Progenitor cell of endocrine pancreas (in vitro differentiated cells): ENCODE measurements at regions not wholly inside any gene's neighbourhood (a gene's known extent, or its start where the extent isn't known, plus 50 kb on each side); places are given as distances from the start of the nearest gene placed in this dataset.

Source experiments
- DNase-seq: peaks from one replicate; pipeline ENCODE4 v3.0.0; 2021; ENCODE audit warnings: low spot score; ENCODE audit not compliant: unreplicated experiment
- H3K27ac Mint-ChIP-seq: 2 replicates; pipeline ENCODE4 v1.8.0; 2021; ENCODE audit warnings: mild to moderate bottlenecking, moderate library complexity, mixed read lengths
- H3K27me3 Mint-ChIP-seq: 2 replicates; pipeline ENCODE4 v1.8.0; 2021; ENCODE audit warnings: mixed read lengths
- H3K36me3 Mint-ChIP-seq: 2 replicates; pipeline ENCODE4 v1.8.0; 2022; ENCODE audit warnings: mixed read lengths; ENCODE audit not compliant: insufficient read depth
- H3K4me1 Mint-ChIP-seq: 2 replicates; pipeline ENCODE4 v1.8.0; 2021; ENCODE audit warnings: low read depth, mixed read lengths
- H3K4me3 Mint-ChIP-seq: 2 replicates; pipeline ENCODE4 v1.8.0; 2021; ENCODE audit warnings: low read depth, mild to moderate bottlenecking, moderate library complexity, mixed read lengths
- H3K9me3 Mint-ChIP-seq: 2 replicates; pipeline ENCODE4 v1.8.0; 2021; ENCODE audit warnings: low read depth, mixed read lengths
- CTCF ChIP-seq: fragments of 200-600 bp; sonication (generic); IDR thresholded peaks from one replicate; pipeline ENCODE4 v1.5.0; 2021; ENCODE audit warnings: antibody characterized with exemption, mild to moderate bottlenecking; ENCODE audit not compliant: unreplicated experiment

- Mint-ChIP-seq H3K27me3 (no peaks in the 10 kb centered on the region), H3K27ac (no peak overlapping the region), H3K4me1 (no peaks in the 10 kb centered on the region), H3K36me3 (no peaks in the 10 kb centered on the region), H3K9me3 (no peaks in the 10 kb centered on the region), H3K4me3 (no peak overlapping the region)
- no peak for TF ChIP-seq CTCF
- DNase-seq = no peak
Observed at GRCh38 chr4:165758086-165758485, 115.0 kb upstream of the TLL1 start.

GRCh38 chr4:165760182-165760581 lies 112.9 kb upstream of the TLL1 start:
- Mint-ChIP-seq H3K27me3 (no peaks in the 10 kb centered on the region), H3K36me3 (no peaks in the 10 kb centered on the region), H3K4me1 (no peaks in the 10 kb centered on the region), H3K27ac (no peak overlapping the region), H3K9me3 (no peaks in the 10 kb centered on the region), H3K4me3 (no peak overlapping the region)
- no peak for DNase-seq
- TF ChIP-seq CTCF = no peak

- Mint-ChIP-seq H3K4me1 (no peaks in the 10 kb centered on the region), H3K36me3 (no peaks in the 10 kb centered on the region), H3K4me3 (no peak overlapping the region), H3K27me3 (no peaks in the 10 kb centered on the region), H3K9me3 (no peaks in the 10 kb centered on the region), H3K27ac (no peak overlapping the region)
- no peak for DNase-seq
- TF ChIP-seq CTCF = no peak
Observed at GRCh38 chr4:165761963-165762362, 111.1 kb upstream of the TLL1 start.

- Mint-ChIP-seq H3K4me1 (no peaks in the 10 kb centered on the region), H3K4me3 (no peak overlapping the region), H3K27ac (no peak overlapping the region), H3K27me3 (no peaks in the 10 kb centered on the region), H3K9me3 (no peaks in the 10 kb centered on the region), H3K36me3 (no peaks in the 10 kb centered on the region)
- no peak for DNase-seq
- TF ChIP-seq CTCF = no peak
Observed at GRCh38 chr4:165763640-165764039, 109.4 kb upstream of the TLL1 start.

- H3K4me1 Mint-ChIP-seq = no peaks in the 10 kb centered on the region
- no peaks in the 10 kb centered on the region for H3K27me3 Mint-ChIP-seq
- DNase-seq = no peak
- TF ChIP-seq CTCF = no peak
- no peak overlapping the region for H3K27ac Mint-ChIP-seq
- no peaks in the 10 kb centered on the region for H3K36me3 Mint-ChIP-seq
- no peaks in the 10 kb centered on the region for H3K9me3 Mint-ChIP-seq
- no peak overlapping the region for H3K4me3 Mint-ChIP-seq
Observed at GRCh38 chr4:165765053-165765452, 108.0 kb upstream of the TLL1 start.

GRCh38 chr4:165766018-165766417 lies 107.0 kb upstream of the TLL1 start:
- TF ChIP-seq CTCF = no peak
- H3K27ac Mint-ChIP-seq = no peak overlapping the region
- no peaks in the 10 kb centered on the region for H3K9me3 Mint-ChIP-seq
- no peaks in the 10 kb centered on the region for H3K27me3 Mint-ChIP-seq
- H3K36me3 Mint-ChIP-seq = no peaks in the 10 kb centered on the region
- no peaks in the 10 kb centered on the region for H3K4me1 Mint-ChIP-seq
- no peak overlapping the region for H3K4me3 Mint-ChIP-seq
- DNase-seq = no peak
